ENCODE measurements at regions not wholly inside any gene's neighbourhood (a gene's known extent, or its start where the extent isn't known, plus 50 kb on each side); places are given as distances from the start of the nearest gene placed in this dataset.

DNA sequence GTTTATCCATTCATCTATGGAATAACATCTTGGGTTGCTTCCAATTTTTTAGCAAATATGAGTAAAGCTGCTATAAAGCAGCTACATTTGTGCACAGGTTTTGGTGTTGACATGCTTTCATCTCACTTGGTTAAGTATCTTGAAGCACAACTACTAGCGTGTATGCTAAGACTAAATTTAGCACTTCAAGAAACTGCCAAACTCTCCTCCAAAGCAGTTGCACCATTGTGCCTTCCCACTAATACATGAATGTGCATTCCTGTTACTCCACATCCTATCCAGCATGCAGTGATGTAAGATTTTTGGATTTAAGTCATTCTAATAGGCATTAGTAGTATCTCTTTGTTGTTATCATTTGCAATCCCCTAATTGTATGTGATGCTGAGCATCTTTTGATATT lies 230.7 kb downstream of the KCNA4 start:
- H4K20me1 ChIP-seq: no peaks in the 10 kb centered on the region
- H3K27ac ChIP-seq: no peak overlapping the region
- no peaks in the 10 kb centered on the region for H3K9me3 ChIP-seq
- peaks cover 5% of the 10 kb centered on the region for H3K4me1 ChIP-seq
- TF ChIP-seq Cebpa-rat (IDR thresholded peaks at IDR 0.05): no peak
- no peak overlapping the region for H3K4me3 ChIP-seq
- H3K36me3 ChIP-seq: no peaks in the 10 kb centered on the region
- H3K27me3 ChIP-seq: no peaks in the 10 kb centered on the region
- H3K4me2 ChIP-seq: no peak overlapping the region
- H3K9ac ChIP-seq: no peak overlapping the region

GRCh38 chr11:29783506-29783905 lies 233.3 kb downstream of the KCNA4 start:
- Histone ChIP-seq H3K9ac (no peak overlapping the region), H3K27me3 (no peaks in the 10 kb centered on the region), H4K20me1 (no peaks in the 10 kb centered on the region), H3K4me1 (peaks cover 24% of the 10 kb centered on the region), H3K27ac (no peak overlapping the region), H3K4me2 (no peak overlapping the region), H3K36me3 (no peaks in the 10 kb centered on the region), H3K9me3 (no peaks in the 10 kb centered on the region), H3K4me3 (no peak overlapping the region)
- no peak for TF ChIP-seq Cebpa-rat (IDR thresholded peaks at IDR 0.05)

- Histone ChIP-seq H3K4me3 (no peak overlapping the region), H3K27me3 (no peaks in the 10 kb centered on the region), H3K4me2 (no peak overlapping the region), H3K27ac (no peak overlapping the region), H3K4me1 (peaks cover 24% of the 10 kb centered on the region), H3K36me3 (no peaks in the 10 kb centered on the region), H3K9me3 (no peaks in the 10 kb centered on the region), H4K20me1 (no peaks in the 10 kb centered on the region), H3K9ac (no peak overlapping the region)
- no peak for TF ChIP-seq Cebpa-rat (IDR thresholded peaks at IDR 0.05)
Observed at GRCh38 chr11:29782447-29782846, 234.4 kb downstream of the KCNA4 start.

DNA sequence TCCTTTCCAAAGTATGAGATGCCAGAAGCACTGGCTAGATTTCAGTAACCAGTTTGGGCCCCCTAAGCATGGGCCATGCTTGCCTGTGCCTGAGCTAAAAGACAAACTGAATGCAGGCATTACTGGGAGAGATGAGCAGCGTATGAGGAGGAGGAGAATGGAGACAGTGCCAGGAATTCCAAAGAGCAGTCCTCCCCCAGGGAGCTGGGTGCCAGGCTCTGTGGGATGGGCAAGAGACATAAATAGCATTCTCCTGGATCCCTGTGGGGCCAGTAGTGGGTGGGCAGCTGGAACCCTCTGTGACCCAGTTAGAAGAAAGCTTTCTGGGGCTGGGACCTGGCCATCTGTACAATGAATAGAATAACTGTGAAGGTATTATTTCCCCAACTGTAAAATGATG lies 235.6 kb downstream of the KCNA4 start:
- H3K27me3 ChIP-seq: no peaks in the 10 kb centered on the region
- no peaks in the 10 kb centered on the region for H3K9me3 ChIP-seq
- no peaks in the 10 kb centered on the region for H3K36me3 ChIP-seq
- no peak overlapping the region for H3K4me3 ChIP-seq
- no peak overlapping the region for H3K9ac ChIP-seq
- no peak overlapping the region for H3K27ac ChIP-seq
- H3K4me2 ChIP-seq: peak overlapping the region; percentile 41
- no peak for TF ChIP-seq Cebpa-rat (IDR thresholded peaks at IDR 0.05)
- peaks cover 24% of the 10 kb centered on the region for H3K4me1 ChIP-seq
- H4K20me1 ChIP-seq: no peaks in the 10 kb centered on the region

DNA sequence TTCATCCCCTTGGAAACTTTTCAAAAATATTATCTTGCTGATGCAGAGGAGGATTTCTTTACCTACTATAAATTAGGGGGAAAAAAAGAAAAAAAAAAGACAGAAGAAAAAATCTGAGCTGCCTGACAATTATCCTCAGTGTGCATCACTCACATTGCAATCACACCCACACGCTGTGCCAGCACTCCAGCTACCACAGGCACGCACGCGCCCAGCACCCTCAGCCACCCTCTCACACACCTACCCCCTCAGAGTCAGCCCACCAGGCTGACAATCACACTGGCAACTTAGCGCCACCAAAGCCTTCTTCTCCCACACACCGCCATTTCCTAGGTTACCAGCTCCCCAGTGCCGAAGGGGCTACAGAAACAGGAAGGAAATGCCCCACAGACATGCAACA lies 236.1 kb downstream of the KCNA4 start:
- Histone ChIP-seq H3K4me3 (no peak overlapping the region), H3K27me3 (no peaks in the 10 kb centered on the region), H3K4me1 (peaks cover 24% of the 10 kb centered on the region), H3K36me3 (no peaks in the 10 kb centered on the region), H3K9ac (no peak overlapping the region), H3K9me3 (no peaks in the 10 kb centered on the region), H3K27ac (no peak overlapping the region), H3K4me2 (peak overlapping the region; percentile 41), H4K20me1 (no peaks in the 10 kb centered on the region)
- TF ChIP-seq Cebpa-rat (IDR thresholded peaks at IDR 0.05): no peak

GRCh38 chr11:29773656-29774264 lies 243.1 kb downstream of the KCNA4 start:
- Histone ChIP-seq H3K4me3 (no peak overlapping the region), H3K36me3 (no peaks in the 10 kb centered on the region), H3K9ac (no peak overlapping the region), H3K4me1 (no peaks in the 10 kb centered on the region), H3K27ac (no peak overlapping the region), H3K9me3 (no peaks in the 10 kb centered on the region), H4K20me1 (no peaks in the 10 kb centered on the region), H3K4me2 (no peak overlapping the region), H3K27me3 (no peaks in the 10 kb centered on the region)
- TF ChIP-seq Cebpa-rat (IDR thresholded peaks at IDR 0.05): no peak

DNA sequence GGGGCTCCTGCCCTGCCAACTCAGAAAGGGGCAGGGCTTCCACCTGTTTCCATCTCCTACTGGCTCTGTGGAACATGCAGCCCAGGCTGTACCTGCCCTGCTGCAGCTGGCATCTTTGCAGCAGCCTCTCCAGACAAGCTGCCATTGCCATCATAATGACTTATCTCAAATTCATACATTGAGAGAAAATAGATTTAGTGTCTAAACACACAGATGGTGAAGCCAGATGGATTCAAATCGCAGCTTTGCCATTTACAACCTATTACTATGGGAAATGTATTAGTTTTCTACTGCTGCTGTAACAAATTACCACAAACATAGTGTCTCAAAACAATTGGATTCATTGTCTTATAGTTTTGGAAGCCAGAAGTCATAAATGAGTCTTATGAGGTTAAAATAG lies 260.0 kb downstream of the KCNA4 start:
- no peak overlapping the region for H3K27ac ChIP-seq
- H4K20me1 ChIP-seq: no peaks in the 10 kb centered on the region
- H3K36me3 ChIP-seq: no peaks in the 10 kb centered on the region
- H3K4me1 ChIP-seq: no peaks in the 10 kb centered on the region
- H3K27me3 ChIP-seq: no peaks in the 10 kb centered on the region
- peaks cover 15% of the 10 kb centered on the region for H3K9me3 ChIP-seq
- no peak for TF ChIP-seq Cebpa-rat (IDR thresholded peaks at IDR 0.05)
- H3K4me2 ChIP-seq: no peak overlapping the region
- H3K4me3 ChIP-seq: no peak overlapping the region
- no peak overlapping the region for H3K9ac ChIP-seq

GRCh38 chr11:29755474-29755873 lies 261.4 kb downstream of the KCNA4 start:
- no peaks in the 10 kb centered on the region for H3K36me3 ChIP-seq
- H3K9me3 ChIP-seq: peaks cover 15% of the 10 kb centered on the region
- H3K4me3 ChIP-seq: no peak overlapping the region
- no peaks in the 10 kb centered on the region for H4K20me1 ChIP-seq
- no peak for TF ChIP-seq Cebpa-rat (IDR thresholded peaks at IDR 0.05)
- H3K27ac ChIP-seq: no peak overlapping the region
- no peak overlapping the region for H3K9ac ChIP-seq
- H3K4me1 ChIP-seq: no peaks in the 10 kb centered on the region
- no peaks in the 10 kb centered on the region for H3K27me3 ChIP-seq
- H3K4me2 ChIP-seq: no peak overlapping the region

GRCh38 chr11:29751618-29752017 lies 265.2 kb downstream of the KCNA4 start:
- TF ChIP-seq Cebpa-rat (IDR thresholded peaks at IDR 0.05): no peak
- Histone ChIP-seq H3K4me1 (no peaks in the 10 kb centered on the region), H3K36me3 (no peaks in the 10 kb centered on the region), H4K20me1 (no peaks in the 10 kb centered on the region), H3K4me3 (no peak overlapping the region), H3K27ac (no peak overlapping the region), H3K27me3 (no peaks in the 10 kb centered on the region), H3K4me2 (no peak overlapping the region), H3K9me3 (peaks cover 14% of the 10 kb centered on the region), H3K9ac (no peak overlapping the region)

DNA sequence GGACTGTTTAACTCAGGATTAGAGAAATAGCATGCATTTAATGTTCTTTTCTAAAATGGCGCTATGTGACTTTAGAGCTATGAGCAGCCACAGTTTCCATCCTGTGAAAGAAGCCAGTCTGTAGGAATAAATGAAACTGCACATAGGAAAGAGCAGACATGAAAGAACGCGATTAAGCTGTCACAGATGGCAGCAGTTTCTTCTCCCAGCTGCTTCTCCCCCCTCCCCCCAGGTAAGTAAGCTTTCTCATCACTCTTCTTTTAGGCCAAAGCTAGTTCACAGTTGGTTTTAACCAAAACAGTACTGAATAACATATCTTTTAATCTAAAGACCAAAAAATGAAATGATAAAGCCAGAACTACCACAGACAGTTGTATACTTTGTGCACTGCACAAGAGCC lies 266.4 kb downstream of the KCNA4 start:
- no peak overlapping the region for H3K4me3 ChIP-seq
- TF ChIP-seq Cebpa-rat (IDR thresholded peaks at IDR 0.05): no peak
- no peaks in the 10 kb centered on the region for H4K20me1 ChIP-seq
- H3K4me1 ChIP-seq: no peaks in the 10 kb centered on the region
- H3K27ac ChIP-seq: no peak overlapping the region
- H3K36me3 ChIP-seq: no peaks in the 10 kb centered on the region
- H3K4me2 ChIP-seq: no peak overlapping the region
- H3K9ac ChIP-seq: no peak overlapping the region
- H3K9me3 ChIP-seq: peaks cover 1% of the 10 kb centered on the region; the same call in 1 of the 2 replicates
- no peaks in the 10 kb centered on the region for H3K27me3 ChIP-seq

GRCh38 chr11:29734287-29734686 lies 282.5 kb downstream of the KCNA4 start:
- no peak overlapping the region for H3K4me3 ChIP-seq
- TF ChIP-seq Cebpa-rat (IDR thresholded peaks at IDR 0.05): no peak
- H3K9ac ChIP-seq: no peak overlapping the region
- no peaks in the 10 kb centered on the region for H3K27me3 ChIP-seq
- H4K20me1 ChIP-seq: no peaks in the 10 kb centered on the region
- no peak overlapping the region for H3K4me2 ChIP-seq
- no peaks in the 10 kb centered on the region for H3K36me3 ChIP-seq
- no peaks in the 10 kb centered on the region for H3K9me3 ChIP-seq
- H3K27ac ChIP-seq: no peak overlapping the region
- no peaks in the 10 kb centered on the region for H3K4me1 ChIP-seq
